Islet precursor cell (in vitro differentiated cells): ENCODE measurements at regions not wholly inside any gene's neighbourhood (a gene's known extent, or its start where the extent isn't known, plus 50 kb on each side); places are given as distances from the start of the nearest gene placed in this dataset.

Experiments used
- DNase-seq: peaks from one replicate; pipeline ENCODE4 v3.0.0-alpha.2; 2018

DNA sequence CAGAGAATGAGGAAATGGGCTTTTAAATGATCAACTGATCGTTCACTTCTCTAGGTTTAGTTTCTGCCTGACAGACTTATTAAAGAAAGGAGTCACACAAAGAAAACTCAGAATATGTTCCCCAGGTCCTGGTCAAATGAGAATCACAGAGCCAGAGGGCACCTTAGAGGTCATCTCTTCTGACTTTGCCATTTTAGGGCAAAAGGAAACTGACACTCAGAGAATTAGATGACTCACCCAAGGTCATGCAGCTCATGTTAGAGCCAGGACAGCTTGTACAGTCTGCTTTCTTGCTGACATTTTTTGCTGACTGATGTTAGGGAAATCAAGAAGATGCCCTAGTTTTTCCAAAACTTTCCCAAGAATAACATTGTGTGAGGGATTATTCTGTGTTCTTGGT lies 312.7 kb upstream of the SP8 start:
- DNase-seq = no peak

DNA sequence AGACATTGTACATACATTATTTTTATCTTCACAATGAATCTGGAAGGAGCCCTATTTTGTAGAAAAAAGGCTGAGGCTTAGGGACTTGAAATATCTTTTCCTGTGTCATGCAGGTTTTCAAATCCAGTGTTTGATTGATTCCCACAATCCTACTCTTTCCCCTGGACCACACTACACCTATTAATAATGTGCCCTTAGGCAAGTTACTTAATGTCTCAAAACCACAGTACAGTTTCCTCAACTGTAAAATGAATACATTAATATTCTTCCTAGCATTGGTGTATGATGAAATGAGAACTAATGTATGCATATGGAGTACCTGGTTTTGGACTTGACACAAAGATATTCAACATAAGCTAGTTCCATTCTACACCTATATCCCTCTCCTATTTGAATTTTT lies 313.3 kb upstream of the SP8 start:
- no peak for DNase-seq

DNA sequence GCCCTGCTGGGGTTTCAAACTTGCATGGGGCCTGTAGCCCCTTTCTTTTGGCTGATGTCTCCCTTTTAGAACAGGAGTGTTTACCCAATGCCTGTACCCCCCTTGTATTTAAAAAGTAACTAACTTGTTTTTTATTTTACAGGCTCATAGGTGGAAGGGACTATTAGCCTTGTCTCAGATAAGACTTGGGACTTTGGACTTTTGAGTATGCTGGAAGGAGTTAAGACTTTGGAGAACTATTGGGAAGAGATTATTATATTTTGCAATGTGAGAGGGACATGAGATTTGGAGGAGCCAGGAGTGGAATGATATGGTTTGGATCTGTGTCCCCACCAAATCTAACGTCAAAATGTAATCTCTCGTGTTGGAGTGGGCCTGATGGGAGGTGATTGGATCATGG lies 314.9 kb upstream of the SP8 start:
- no peak for DNase-seq

GRCh38 chr7:21103426-21104123 lies 316.9 kb upstream of the SP8 start:
- no peak for DNase-seq

GRCh38 chr7:21104124-21104500 lies 317.4 kb upstream of the SP8 start:
- no peak for DNase-seq

DNA sequence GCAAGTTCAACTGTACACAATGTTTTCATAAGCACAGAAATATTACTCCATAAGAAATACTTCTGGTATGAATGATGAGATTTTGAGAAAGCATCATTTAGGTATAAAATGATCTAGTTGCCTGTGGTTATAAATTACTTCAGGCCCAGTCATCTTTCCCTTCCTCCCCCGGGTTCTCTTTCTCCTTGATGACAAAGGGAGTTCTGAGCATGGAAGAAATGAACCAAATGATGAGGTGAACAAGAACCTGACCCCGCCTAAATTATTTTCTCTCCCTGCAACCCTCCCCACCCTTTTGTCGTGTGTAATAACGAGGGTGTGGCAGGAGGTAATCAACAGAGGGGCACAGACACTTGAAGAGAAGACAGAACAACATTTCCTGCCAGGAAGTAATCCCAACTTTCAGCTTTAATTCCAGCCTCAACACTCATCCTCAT lies 319.6 kb upstream of the SP8 start:
- DNase-seq = no peak

GRCh38 chr7:21107101-21107500 lies 320.4 kb upstream of the SP8 start:
- DNase-seq = no peak

- peak; percentile 78 for DNase-seq
These were observed 319.7 kb upstream of the SP4 start for GRCh38 chr7:21108182-21108581.

GRCh38 chr7:21113609-21114415 lies 314.1 kb upstream of the SP4 start:
- no peak for DNase-seq

DNA sequence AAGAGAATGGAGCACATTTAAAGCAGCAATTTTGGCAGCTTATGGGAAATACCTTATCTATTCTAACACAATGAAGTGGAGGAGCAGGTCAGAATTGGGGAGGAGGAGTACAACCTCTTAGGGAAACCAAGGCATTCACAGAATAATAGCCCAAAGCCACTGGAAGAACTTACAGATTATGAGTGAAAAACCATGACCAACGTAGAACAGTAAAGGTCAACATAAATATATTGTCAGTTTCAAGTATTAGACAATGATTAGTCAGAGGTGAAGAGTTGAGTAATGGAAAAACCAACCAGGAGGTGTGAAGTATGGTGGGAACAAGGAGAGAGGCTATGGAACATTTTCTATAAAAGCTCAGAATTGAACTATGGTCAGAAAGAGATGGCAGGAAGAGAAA lies 304.3 kb upstream of the SP4 start:
- DNase-seq = no peak

DNA sequence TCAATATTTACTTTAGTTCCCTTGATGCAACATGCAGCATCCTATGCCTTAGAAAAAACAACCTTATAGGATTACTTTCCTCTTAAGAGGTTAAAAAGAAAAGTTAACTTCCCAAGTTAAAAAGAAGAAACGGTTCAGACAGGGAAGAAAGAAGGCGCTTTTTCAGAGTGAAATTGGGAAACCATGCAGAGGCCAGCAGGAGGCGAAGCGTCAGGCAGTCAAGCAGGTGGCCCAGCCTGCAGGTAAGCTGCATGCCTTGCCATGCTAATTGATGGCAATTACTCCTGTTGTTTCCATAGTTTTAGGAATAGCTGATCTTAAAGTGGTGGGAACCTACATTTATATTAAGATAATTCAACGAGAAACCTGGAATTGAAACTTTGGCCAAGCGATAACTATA lies 302.6 kb upstream of the SP4 start:
- DNase-seq = no peak

DNA sequence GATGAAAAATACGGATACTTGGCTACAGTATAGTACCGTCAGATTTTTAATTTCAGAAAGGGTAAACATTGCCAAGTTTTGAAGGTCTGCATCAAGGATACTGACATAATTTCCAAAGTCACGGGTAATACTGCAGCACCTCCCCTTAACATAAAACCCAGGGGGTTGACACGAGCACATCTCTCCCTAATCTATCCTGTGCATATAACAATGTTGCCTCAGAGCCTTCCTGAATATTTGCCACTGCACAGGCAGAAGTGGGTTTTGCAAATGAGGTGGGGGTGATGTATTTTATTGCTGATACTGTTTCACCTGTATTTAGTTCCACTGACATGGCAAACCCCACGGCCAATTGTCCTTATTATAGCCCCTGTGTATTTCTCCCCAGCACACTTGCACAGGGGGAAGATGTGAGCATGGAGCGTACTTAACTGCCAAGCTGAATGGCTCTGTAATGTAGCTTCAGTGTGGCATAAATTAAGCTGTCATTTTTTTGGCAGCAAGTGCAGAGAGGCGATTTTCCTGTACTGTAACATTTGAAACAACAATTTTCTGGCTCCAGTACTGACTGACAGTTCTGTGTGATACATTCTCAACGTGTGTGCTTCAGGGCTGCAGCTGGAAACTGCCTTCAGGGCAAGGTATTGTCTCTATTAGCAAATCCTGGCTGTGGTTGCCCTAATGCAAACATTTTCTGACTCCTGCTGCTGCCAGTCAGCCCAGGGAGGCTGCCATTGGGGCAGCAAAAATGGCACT lies 299.6 kb upstream of the SP4 start:
- DNase-seq = no peak

GRCh38 chr7:21131897-21132296 lies 296.0 kb upstream of the SP4 start:
- DNase-seq = no peak

- DNase-seq = no peak
These were observed 293.3 kb upstream of the SP4 start for GRCh38 chr7:21134631-21135030.

DNA sequence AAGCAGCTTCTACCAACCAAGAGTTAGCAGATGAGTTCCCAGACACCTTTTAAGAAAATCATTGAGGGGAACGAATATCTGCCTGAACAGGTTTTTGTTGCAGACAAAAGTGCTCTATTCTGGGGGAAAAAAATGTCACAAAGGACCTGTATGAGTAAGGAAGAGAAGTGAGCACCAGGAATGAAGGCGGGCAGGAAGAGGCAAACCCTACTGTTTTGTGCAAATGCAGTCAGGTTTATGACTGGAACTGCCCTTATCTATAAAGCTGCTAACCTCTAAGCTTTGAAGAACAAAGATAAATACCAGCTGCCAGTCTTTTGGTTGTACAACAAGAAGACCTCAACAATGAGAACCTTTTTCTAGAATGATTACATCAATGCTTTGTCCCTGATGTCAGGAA lies 292.4 kb upstream of the SP4 start:
- no peak for DNase-seq

DNA sequence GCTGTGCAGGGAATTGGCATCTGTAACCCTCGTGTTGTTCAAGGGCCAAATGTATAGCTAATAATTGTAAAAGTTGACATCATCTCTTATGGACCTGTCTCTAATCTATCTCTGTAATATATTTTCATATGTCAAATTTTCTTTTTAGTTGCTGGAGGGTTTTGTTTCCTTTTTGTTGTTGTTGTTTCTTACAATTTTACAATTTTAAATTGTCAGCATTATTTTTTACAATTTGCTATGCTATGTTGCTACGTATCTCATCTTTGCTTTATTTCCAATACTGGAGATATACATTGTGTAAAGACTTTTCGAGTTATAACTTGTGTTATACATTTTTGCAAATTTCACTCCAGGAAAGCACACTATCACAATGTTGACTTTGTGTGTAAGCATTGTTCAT lies 290.2 kb upstream of the SP4 start:
- DNase-seq = no peak

- no peak for DNase-seq
These were observed 287.3 kb upstream of the SP4 start for GRCh38 chr7:21140622-21141021.

DNA sequence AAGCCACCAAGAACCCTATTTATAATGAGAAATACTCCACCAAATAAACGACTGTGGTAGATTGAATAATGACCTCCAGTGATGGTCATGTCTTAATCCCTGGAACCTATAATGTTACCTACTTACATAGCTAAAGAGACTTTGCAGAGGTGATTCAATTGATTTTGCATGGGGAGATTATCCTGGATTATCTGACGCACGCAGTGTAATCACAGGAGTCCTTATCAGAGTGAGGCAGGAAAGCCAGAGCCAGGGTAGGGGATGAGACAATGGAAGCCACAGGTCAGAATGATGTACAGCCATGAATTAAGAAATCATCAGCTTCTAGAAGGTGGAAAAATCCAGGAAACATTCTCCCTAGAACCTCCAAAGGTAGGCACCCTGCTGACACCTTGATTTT lies 286.4 kb upstream of the SP4 start:
- DNase-seq = no peak

GRCh38 chr7:21142081-21142480 lies 285.8 kb upstream of the SP4 start:
- no peak for DNase-seq

DNA sequence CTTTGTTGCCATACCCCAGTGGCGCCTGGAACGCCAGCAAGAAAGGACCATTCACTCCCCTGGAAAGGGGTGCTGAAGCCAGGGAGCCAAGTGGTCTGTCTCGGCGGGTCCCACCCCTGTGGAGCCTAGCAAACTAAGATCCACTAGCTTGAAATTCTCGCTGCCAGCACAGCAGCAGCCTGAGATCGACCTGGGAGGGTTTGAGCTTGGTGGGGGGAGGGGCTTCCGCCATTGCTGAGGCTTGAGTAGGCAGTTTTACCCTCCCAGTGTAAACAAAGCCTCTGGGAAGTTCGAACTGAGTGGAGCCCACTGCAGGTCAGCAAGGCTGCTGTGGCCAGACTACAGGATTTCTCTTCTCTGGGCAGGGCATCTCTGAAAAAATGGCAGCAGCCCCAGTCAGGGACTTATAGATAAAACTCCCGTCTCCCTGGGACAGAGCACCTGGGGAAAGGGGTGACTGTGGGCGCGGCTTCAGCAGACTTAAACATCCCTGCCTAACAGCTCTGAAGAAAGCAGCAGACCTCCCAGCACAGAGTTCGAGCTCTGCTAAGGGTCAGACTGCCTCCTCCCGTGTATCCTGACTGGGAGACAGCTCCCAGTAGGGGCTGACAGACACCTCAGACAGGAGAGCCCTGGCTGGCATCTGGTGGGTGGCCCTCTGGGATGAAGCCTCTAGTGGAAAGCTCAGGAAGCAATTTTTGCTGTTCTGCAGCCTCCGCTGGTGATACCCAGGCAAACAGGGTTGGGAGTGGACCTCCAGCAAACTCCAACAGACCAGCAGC lies 281.1 kb upstream of the SP4 start:
- peak; percentile 71 for DNase-seq

DNA sequence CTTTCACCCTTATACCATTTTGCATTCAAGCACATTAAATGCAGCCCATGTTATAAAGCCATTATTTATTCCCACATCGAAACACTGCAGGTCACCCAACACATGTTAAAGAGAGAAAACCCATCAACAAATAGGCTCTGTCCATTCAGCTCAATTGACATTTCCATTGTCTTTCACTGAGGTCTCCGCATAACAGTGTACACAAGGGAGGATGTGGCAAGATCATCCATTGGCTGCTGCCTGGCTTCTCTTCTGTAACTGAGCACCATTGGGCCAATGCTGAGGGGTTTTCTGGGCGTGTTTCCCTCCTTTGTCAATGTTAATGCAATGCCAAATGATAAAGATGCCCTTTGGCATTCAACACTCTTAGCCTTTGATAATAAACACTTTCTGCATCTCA lies 278.1 kb upstream of the SP4 start:
- no peak for DNase-seq

DNA sequence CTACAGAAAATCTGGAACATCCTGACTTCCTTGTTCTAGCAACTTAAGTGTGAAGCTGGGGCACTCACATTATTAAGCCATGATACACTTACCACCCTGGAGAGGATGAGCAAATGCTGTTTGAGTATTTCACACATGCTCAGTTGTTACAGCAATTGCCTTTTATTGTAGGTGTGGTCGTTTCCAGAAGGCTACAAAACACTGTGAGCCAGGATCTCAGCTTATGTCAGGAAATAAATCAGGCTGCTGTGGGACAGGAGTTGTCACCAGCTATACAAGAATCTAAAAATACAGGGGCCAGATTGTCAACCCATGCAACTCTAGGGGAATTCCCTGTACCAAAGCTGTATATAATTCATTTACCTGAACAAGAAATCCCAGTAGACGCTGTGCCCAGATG lies 273.3 kb upstream of the SP4 start:
- DNase-seq = no peak

DNA sequence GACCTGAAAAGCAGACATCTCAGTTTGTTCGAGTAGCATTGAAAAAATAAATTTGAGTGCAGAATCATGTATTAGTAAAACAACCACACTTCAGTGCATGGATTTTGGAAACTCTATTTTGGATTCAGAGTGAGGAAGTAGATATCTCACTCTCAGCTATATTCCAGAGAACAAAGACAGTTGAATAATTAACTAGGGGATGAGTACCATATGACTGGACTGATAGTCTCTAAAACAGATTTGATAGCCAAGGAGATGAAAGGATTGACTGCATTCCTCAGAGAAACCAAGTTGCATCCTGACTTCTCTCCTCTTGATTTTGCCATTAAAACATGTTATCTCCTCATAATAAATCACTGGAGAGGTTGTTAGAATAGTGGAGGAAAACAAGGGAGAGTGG lies 268.4 kb upstream of the SP4 start:
- DNase-seq = no peak
